ENCODE measurements at regions not wholly inside any gene's neighbourhood (a gene's known extent, or its start where the extent isn't known, plus 50 kb on each side); places are given as distances from the start of the nearest gene placed in this dataset.

DNA sequence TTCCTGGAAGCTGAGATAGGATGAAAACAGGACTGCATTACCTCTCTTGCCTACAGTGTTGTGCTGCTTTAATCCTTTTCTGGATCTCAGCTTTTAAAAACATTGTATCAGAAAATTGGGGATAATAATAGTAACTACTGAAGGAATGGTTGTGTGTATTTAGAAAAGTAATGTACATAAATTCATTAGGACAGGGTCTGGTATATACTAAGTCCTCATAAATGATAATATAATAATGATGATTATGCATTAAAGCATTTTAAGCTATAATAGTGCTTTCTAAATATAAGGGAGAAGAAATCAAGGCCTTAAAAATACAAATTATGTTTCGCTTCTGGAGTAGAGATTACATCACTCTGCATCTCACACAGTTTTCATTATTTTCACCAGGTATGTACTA, 530.1 kb downstream of the ZNF385D start:
- no peak overlapping the region for H2BK120ac ChIP-seq (ENCODE audit: low read depth, low read length)
- ATAC-seq (ENCODE audit: low read depth) (no peak), DNase-seq (no peak)
- no peak overlapping the region for H3K4me2 ChIP-seq (ENCODE audit: low read depth, low read length)
- H3K36me3 ChIP-seq (ENCODE audit: control insufficient read depth, insufficient read depth, low read length): no peaks in the 10 kb centered on the region
- BruUV-seq (replicated peaks): no TSS peak
- no peak overlapping the region for H3K4me3 ChIP-seq (ENCODE audit: insufficient read depth, low read depth, low read length)
- H3K27me3 ChIP-seq (ENCODE audit: control insufficient read depth, insufficient read depth, low read length): no peaks in the 10 kb centered on the region
- H3K18ac ChIP-seq (ENCODE audit: low read depth, low read length): no peak overlapping the region
- H3K23ac ChIP-seq (ENCODE audit: low read depth, low read length): no peak overlapping the region
- no CpG with 5 or more reads among the region's 1 CpG for WGBS, 2 experiments (ENCODE audit: extremely low coverage in 2 of 2, insufficient read length in 1 of 2)
- H4K20me1 ChIP-seq (ENCODE audit: insufficient read depth, low read length): no peaks in the 10 kb centered on the region
- ChIA-PET POLR2A (ENCODE audit: unreplicated experiment) (no interaction called here), CTCF (no interaction called here)
- H3K9ac ChIP-seq (ENCODE audit: low read depth, low read length): no peak overlapping the region
- no peak overlapping the region for H2AFZ ChIP-seq (replicated peaks; ENCODE audit: low read length, poor library complexity)
- dilution Hi-C loops (cut with HindIII; ENCODE audit: low sequenced_read_pairs, unreplicated experiment): no loop called here
- no peak overlapping the region for H2BK5ac ChIP-seq (ENCODE audit: low read depth, low read length, poor library complexity, severe bottlenecking)
- intact Hi-C loops (cut with micrococcal nuclease): no loop called here
- no peak overlapping the region for H2AK5ac ChIP-seq (ENCODE audit: low read depth, low read length)
- no peak overlapping the region for H2BK20ac ChIP-seq (ENCODE audit: low read depth, low read length)
- H2AK9ac ChIP-seq (replicated peaks; ENCODE audit: low read depth, low read length, poor library complexity): no peak overlapping the region
- 0 out of 2 replicates have a peak, but pooled peaks cover 1% of the 10 kb centered on the region for H3K9me3 ChIP-seq (ENCODE audit: control insufficient read depth, insufficient read depth, low read length)
- TF ChIP-seq RAD21 (IDR thresholded peaks at IDR 0.05; ENCODE audit: low read length): no peak
- TF ChIP-seq CTCF (conservative IDR thresholded peaks at IDR 0.05; ENCODE audit: low read depth, low read length): no peak
- TF ChIP-seq MXI1 (IDR thresholded peaks at IDR 0.05; ENCODE audit: borderline replicate concordance, low read depth, low read length): no peak
- no peak for TF ChIP-seq SMC3 (IDR thresholded peaks at IDR 0.05; ENCODE audit: low read depth, low read length)
- TF ChIP-seq ELK1 (IDR thresholded peaks at IDR 0.05; ENCODE audit: borderline replicate concordance, low read depth, low read length): no peak
- no peak for TF ChIP-seq NFE2L2 (IDR thresholded peaks at IDR 0.05; ENCODE audit: low read depth, low read length)
- TF ChIP-seq MAFK (IDR thresholded peaks at IDR 0.05; ENCODE audit: low read depth, low read length): no peak
- TF ChIP-seq RFX5 (IDR thresholded peaks at IDR 0.05; ENCODE audit: low read depth, low read length): no peak
- no peak for TF ChIP-seq CEBPB (IDR thresholded peaks at IDR 0.05; ENCODE audit: low read depth, low read length)
- no peak for TF ChIP-seq MAZ (IDR thresholded peaks at IDR 0.05; ENCODE audit: borderline replicate concordance, low read depth, low read length)
- no peak for TF ChIP-seq BHLHE40 (IDR thresholded peaks at IDR 0.05; ENCODE audit: low read depth, low read length)
- no peak for TF ChIP-seq RCOR1 (IDR thresholded peaks at IDR 0.05; ENCODE audit: insufficient replicate concordance, low read length)
- TF ChIP-seq CHD1 (IDR thresholded peaks at IDR 0.05; ENCODE audit: low read depth, low read length): no peak
- TF ChIP-seq, protein P1, sequence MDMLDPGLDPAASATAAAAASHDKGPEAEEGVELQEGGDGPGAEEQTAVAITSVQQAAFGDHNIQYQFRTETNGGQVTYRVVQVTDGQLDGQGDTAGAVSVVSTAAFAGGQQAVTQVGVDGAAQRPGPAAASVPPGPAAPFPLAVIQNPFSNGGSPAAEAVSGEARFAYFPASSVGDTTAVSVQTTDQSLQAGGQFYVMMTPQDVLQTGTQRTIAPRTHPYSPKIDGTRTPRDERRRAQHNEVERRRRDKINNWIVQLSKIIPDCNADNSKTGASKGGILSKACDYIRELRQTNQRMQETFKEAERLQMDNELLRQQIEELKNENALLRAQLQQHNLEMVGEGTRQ (IDR thresholded peaks at IDR 0.05; ENCODE audit: low read depth, low read length): no peak
- TF ChIP-seq FOS (IDR thresholded peaks at IDR 0.05; ENCODE audit: low read depth, low read length): no peak
- no peak for TF ChIP-seq POLR2A (IDR thresholded peaks at IDR 0.05; ENCODE audit: low read depth, low read length)
- no peaks in the 10 kb centered on the region for H3K4me1 ChIP-seq (ENCODE audit: control insufficient read depth, insufficient read depth, low read length)
- no peak overlapping the region for H3K14ac ChIP-seq (replicated peaks; ENCODE audit: low read depth, low read length)
- no peak overlapping the region for H3K4ac ChIP-seq (ENCODE audit: low read depth, low read length)
- in situ Hi-C loops (cut with MboI; ENCODE audit: low sequenced_read_pairs): no loop called here
- H3K56ac ChIP-seq (ENCODE audit: extremely low read depth, insufficient read depth, low read length): no peak overlapping the region
- no peak overlapping the region for H4K5ac ChIP-seq (ENCODE audit: low read depth, low read length)
- H2BK15ac ChIP-seq (ENCODE audit: low read depth, low read length): no peak overlapping the region
- H4K91ac ChIP-seq (ENCODE audit: insufficient read depth, low read depth, low read length): no peak overlapping the region
- no peak overlapping the region for H3K27ac ChIP-seq (ENCODE audit: insufficient read depth, low read length)
- no peaks in the 10 kb centered on the region for H3K79me1 ChIP-seq (ENCODE audit: low read depth in 1 of 2, low read length in 2 of 2)
- H4K8ac ChIP-seq (ENCODE audit: low read depth in 2 of 2, low read length in 2 of 2): no peak overlapping the region
- no peaks in the 10 kb centered on the region for H3K9me1 ChIP-seq (ENCODE audit: insufficient read depth, low read length)
